Adrenal gland (tissue), 9 donors: ENCODE measurements at regions not wholly inside any gene's neighbourhood (a gene's known extent, or its start where the extent isn't known, plus 50 kb on each side); places are given as distances from the start of the nearest gene placed in this dataset.

Experiments used
- DNase-seq, 7 donors: peaks; one replicate each; pipeline ENCODE4 v3.0.0-alpha.2; 2019 to 2020
- H3K27ac ChIP-seq, 5 donors: fragments of 200-600 bp; sonication (generic) in 4 of 5; 1 replicate in 3 of 5; 2 replicates in 2 of 5; pipeline versions ENCODE4 v1.5.1 to v1.8.0; 2016 to 2020; ENCODE audit warnings: mild to moderate bottlenecking in 1 of 5
- H3K27me3 ChIP-seq: fragments of 200-600 bp; 2 replicates; pipeline ENCODE4 v1.8.0; 2021
- H3K36me3 ChIP-seq, 2 donors: fragments of 200-600 bp; replicated peaks in 1 of 2; 1 replicate in 1 of 2; 2 replicates in 1 of 2; pipeline versions ENCODE4 v1.5.1 to v1.8.0; 2018 to 2022
- H3K4me1 ChIP-seq, 2 donors: fragments of 200-600 bp; replicated peaks in 1 of 2; 1 replicate in 1 of 2; 2 replicates in 1 of 2; pipeline versions ENCODE4 v1.5.1 to v1.8.0; 2018 to 2021
- H3K4me3 ChIP-seq, 4 donors: fragments of 200-600 bp; sonication (generic) in 3 of 4; one replicate each; pipeline ENCODE4 v1.5.1; 2016 to 2018
- H3K9me3 ChIP-seq, 3 donors: fragments of 200-600 bp; sonication (generic) in 1 of 3; replicated peaks in 1 of 3; 1 replicate in 2 of 3; 2 replicates in 1 of 3; pipeline versions ENCODE4 v1.5.1 to v1.8.0; 2016 to 2021
- POLR2A ChIP-seq, 2 donors: fragments of 450-650 bp; IDR thresholded peaks; one replicate each; pipeline ENCODE4 v1.6.1; 2017; ENCODE audit warnings: antibody characterized with exemption in 2 of 2, mild to moderate bottlenecking in 2 of 2, moderate library complexity in 1 of 2
- WGBS, 4 donors: extraction: QIAGEN DNeasy Blood & Tissue Kit in 2 of 4; methylation state at CpG; one replicate each; pipeline versions ENCODE4 v1.1.5 to v1.1.7; 2013 to 2017; 5-methylcytosine and 5-hydroxymethylcytosine counted together
- intact Hi-C, 2 donors: fragments of 100-400 bp; cut with DNase I; formaldehyde crosslinking; loops; one replicate each; pipeline versions ENCODE4 v1.14.1 to v1.15.0; 2022 to 2023
- TF ChIP-seq, protein P1 (sequence below), 6 experiments: fragments of 450-650 bp in 4 of 6; fragments of 200-600 bp in 2 of 6; sonication (generic) in 1 of 6; IDR thresholded peaks; 1 replicate in 5 of 6; 2 replicates in 1 of 6; pipeline versions ENCODE4 v1.5.1 to v1.8.0; 2016 to 2021; ENCODE audit warnings: antibody characterized with exemption in 6 of 6, mild to moderate bottlenecking in 2 of 6, moderate library complexity in 1 of 6
- donor health status: healthy with polysubstance abuse.
- donor health status: Bipolar disorder and iron deficiency.
- donor health status: DM: yes; HTN: yes; CAD: no.
- donor health status: DM: no; HTN: no; CAD: no.
- donor health status: DM: no; HTN: no; CAD: no.

DNA sequence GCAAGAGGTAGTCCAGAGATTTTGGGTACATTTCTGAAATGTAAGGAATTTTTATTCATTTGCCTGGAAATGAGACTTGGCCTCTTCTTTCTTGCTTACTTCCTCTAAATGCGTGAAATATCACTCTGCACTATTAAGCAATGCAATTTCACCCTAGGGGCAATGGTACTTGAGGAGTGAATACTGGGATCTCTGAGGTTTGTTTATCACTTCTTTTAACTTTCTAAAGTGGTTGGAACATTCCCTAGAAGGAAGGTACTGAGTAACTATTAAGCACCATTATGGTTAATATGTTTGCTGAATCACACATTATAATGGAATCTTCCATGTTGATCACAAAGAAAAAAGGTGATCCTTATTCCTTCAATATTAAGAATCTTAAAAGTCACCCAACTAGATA lies 120.9 kb upstream of the CAND1 start:
- no peaks in the 10 kb centered on the region for H3K27me3 ChIP-seq
- WGBS, 4 donors = 85 to 97% (median 94%) methylated on average over 1 of the region's 1 CpG
- no peak for TF ChIP-seq POLR2A (IDR thresholded peaks at IDR 0.05)
- TF ChIP-seq, protein P1, sequence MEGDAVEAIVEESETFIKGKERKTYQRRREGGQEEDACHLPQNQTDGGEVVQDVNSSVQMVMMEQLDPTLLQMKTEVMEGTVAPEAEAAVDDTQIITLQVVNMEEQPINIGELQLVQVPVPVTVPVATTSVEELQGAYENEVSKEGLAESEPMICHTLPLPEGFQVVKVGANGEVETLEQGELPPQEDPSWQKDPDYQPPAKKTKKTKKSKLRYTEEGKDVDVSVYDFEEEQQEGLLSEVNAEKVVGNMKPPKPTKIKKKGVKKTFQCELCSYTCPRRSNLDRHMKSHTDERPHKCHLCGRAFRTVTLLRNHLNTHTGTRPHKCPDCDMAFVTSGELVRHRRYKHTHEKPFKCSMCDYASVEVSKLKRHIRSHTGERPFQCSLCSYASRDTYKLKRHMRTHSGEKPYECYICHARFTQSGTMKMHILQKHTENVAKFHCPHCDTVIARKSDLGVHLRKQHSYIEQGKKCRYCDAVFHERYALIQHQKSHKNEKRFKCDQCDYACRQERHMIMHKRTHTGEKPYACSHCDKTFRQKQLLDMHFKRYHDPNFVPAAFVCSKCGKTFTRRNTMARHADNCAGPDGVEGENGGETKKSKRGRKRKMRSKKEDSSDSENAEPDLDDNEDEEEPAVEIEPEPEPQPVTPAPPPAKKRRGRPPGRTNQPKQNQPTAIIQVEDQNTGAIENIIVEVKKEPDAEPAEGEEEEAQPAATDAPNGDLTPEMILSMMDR (IDR thresholded peaks at IDR 0.05) = no peak
- no peaks in the 10 kb centered on the region for H3K36me3 ChIP-seq
- H3K9me3 ChIP-seq = no peaks in the 10 kb centered on the region
- no peak for DNase-seq
- no peak overlapping the region for H3K4me3 ChIP-seq
- H3K4me1 ChIP-seq = no peaks in the 10 kb centered on the region
- no peak overlapping the region for H3K27ac ChIP-seq
- intact Hi-C loops = no loop called here

DNA sequence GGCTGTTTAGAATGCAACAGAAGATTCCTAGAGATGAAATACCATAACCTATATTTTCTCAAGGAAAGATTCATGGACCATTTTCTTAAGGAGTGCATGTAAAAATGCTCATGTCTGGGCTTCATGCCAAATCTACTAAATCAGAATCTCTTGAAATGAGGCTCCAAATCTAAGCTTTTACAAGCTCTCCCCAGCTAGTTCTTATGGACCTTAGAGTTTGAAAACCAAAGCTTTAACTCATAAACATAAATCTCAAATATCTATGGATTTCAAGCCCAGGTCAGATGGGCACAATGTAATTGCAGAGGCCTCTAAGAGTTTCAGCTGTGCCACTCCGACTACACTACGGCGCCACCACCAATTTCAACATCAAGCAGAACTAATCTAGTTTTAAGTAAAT lies 117.3 kb upstream of the CAND1 start:
- Histone ChIP-seq H3K9me3 (no peaks in the 10 kb centered on the region), H3K27me3 (no peaks in the 10 kb centered on the region), H3K4me3 (no peak overlapping the region), H3K4me1 (no peaks in the 10 kb centered on the region), H3K36me3 (no peaks in the 10 kb centered on the region), H3K27ac (no peak overlapping the region)
- intact Hi-C loops = no loop called here
- DNase-seq = no peak
- TF ChIP-seq, protein P1 (IDR thresholded peaks at IDR 0.05) = no peak
- TF ChIP-seq POLR2A (IDR thresholded peaks at IDR 0.05) = no peak
- WGBS, 4 donors = 67 to 90% (median 85%) methylated on average over 3 of the region's 3 CpGs

DNA sequence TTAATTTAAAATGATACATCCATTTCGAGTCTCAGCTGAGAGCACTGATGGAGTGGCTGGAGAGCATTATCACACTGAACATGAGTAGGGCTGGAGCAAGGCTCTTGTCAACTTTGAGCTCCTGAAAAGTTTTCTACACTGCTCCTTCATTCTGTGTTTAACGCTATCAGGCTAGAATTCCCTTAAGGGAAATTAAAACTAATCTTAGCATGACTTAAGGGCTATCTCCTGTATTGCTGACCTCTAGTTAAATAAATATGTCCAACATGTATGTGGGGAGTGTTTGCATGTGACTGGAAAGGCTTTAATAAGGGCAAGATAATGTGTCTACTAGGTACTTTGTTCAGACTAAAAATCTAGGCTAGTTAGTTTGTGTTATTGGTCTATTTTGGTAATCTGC lies 116.7 kb upstream of the CAND1 start:
- H3K4me1 ChIP-seq = no peaks in the 10 kb centered on the region
- no peak overlapping the region for H3K27ac ChIP-seq
- no peaks in the 10 kb centered on the region for H3K27me3 ChIP-seq
- TF ChIP-seq, protein P1 (IDR thresholded peaks at IDR 0.05) = no peak
- TF ChIP-seq POLR2A (IDR thresholded peaks at IDR 0.05) = no peak
- intact Hi-C loops = no loop called here
- 58 to 66% (median 65%) methylated on average over 2 of the region's 2 CpGs for WGBS, 4 donors
- no peaks in the 10 kb centered on the region for H3K36me3 ChIP-seq
- DNase-seq = no peak
- H3K9me3 ChIP-seq = no peaks in the 10 kb centered on the region
- no peak overlapping the region for H3K4me3 ChIP-seq

GRCh38 chr12:67154901-67155300 lies 114.3 kb upstream of the CAND1 start:
- intact Hi-C loops = no loop called here
- no peak overlapping the region for H3K4me3 ChIP-seq
- no peaks in the 10 kb centered on the region for H3K9me3 ChIP-seq
- no peaks in the 10 kb centered on the region for H3K36me3 ChIP-seq
- TF ChIP-seq POLR2A (IDR thresholded peaks at IDR 0.05) = no peak
- TF ChIP-seq, protein P1 (IDR thresholded peaks at IDR 0.05) = no peak
- 47 to 72% (median 55%) methylated on average over 3 of the region's 3 CpGs for WGBS, 4 donors
- no peaks in the 10 kb centered on the region for H3K4me1 ChIP-seq
- H3K27ac ChIP-seq = no peak overlapping the region
- no peak for DNase-seq
- no peaks in the 10 kb centered on the region for H3K27me3 ChIP-seq
